WTC11 (cell line): ENCODE measurements at regions not wholly inside any gene's neighbourhood (a gene's known extent, or its start where the extent isn't known, plus 50 kb on each side); places are given as distances from the start of the nearest gene placed in this dataset.

Source experiments
- ATAC-seq: fragments of 200-7000 bp; cut with Tn5 transposase; 2 replicates; pipeline ENCODE4 v1.10.0; 2021; ENCODE audit warnings: mild to moderate bottlenecking, moderate library complexity
- CTCF ChIA-PET: fragments of 300-600 bp; sonication (Branson Sonifier 250); formaldehyde crosslinking; loops from one replicate; lab custom pipeline; 2021; ENCODE audit warnings: antibody characterized with exemption; lab: Charles Lee
- POLR2A ChIA-PET: fragments of 350-600 bp; sonication (Branson Sonifier 250); formaldehyde crosslinking; loops from one replicate; lab custom pipeline; 2021; ENCODE audit warnings: antibody characterized with exemption; lab: Charles Lee
- DNase-seq: peaks from one replicate; pipeline ENCODE4 v3.0.0; 2021; ENCODE audit warnings: low spot score
- H3K27ac Mint-ChIP-seq: 2 replicates; pipeline ENCODE4 v1.8.0; 2021; ENCODE audit warnings: mixed read lengths
- H3K27me3 Mint-ChIP-seq: 2 replicates; pipeline ENCODE4 v1.8.0; 2021; ENCODE audit warnings: low read depth, mild to moderate bottlenecking, moderate library complexity, mixed read lengths
- H3K36me3 Mint-ChIP-seq: 2 replicates; pipeline ENCODE4 v1.8.0; 2021; ENCODE audit warnings: mixed read lengths
- H3K4me1 Mint-ChIP-seq: 2 replicates; pipeline ENCODE4 v1.8.0; 2022; ENCODE audit warnings: mixed read lengths
- H3K4me3 Mint-ChIP-seq: 2 replicates; pipeline ENCODE4 v1.8.0; 2021; ENCODE audit warnings: mild to moderate bottlenecking, moderate library complexity, mixed read lengths
- H3K9me3 Mint-ChIP-seq: 2 replicates; pipeline ENCODE4 v1.8.0; 2021; ENCODE audit warnings: mixed read lengths
- ATF6 ChIP-seq: sonication (generic); formaldehyde crosslinking; IDR thresholded peaks from 2 replicates; pipeline ENCODE4 v1.8.1; 2023; ENCODE audit warnings: mild to moderate bottlenecking, missing genetic modification reagents
- CBFB ChIP-seq: sonication (generic); formaldehyde crosslinking; IDR thresholded peaks from 2 replicates; pipeline ENCODE4 v1.8.1; 2022; ENCODE audit warnings: mild to moderate bottlenecking, low read depth, missing genetic modification reagents
- CREB1 ChIP-seq: sonication (generic); formaldehyde crosslinking; IDR thresholded peaks from 2 replicates; pipeline ENCODE4 v1.8.0; 2023; ENCODE audit warnings: mild to moderate bottlenecking, missing genetic modification reagents
- CREM ChIP-seq: sonication (generic); formaldehyde crosslinking; IDR thresholded peaks from 2 replicates; pipeline ENCODE4 v1.8.1; 2022; ENCODE audit warnings: mild to moderate bottlenecking, missing genetic modification reagents, moderate library complexity
- CTCF ChIP-seq: fragments of 200-600 bp; IDR thresholded peaks from 2 replicates; pipeline ENCODE4 v1.8.0; 2022; ENCODE audit warnings: antibody characterized with exemption
- E2F1 ChIP-seq: sonication (generic); formaldehyde crosslinking; IDR thresholded peaks from 2 replicates; pipeline ENCODE4 v1.8.0; 2022; ENCODE audit warnings: mild to moderate bottlenecking, missing genetic modification reagents
- E2F4 ChIP-seq: sonication (generic); formaldehyde crosslinking; IDR thresholded peaks from 2 replicates; pipeline ENCODE4 v1.8.1; 2022; ENCODE audit warnings: low read depth, mild to moderate bottlenecking, moderate library complexity, missing genetic modification reagents, borderline replicate concordance
- ETV6 ChIP-seq: sonication (generic); formaldehyde crosslinking; IDR thresholded peaks from 2 replicates; pipeline ENCODE4 v1.8.1; 2022; ENCODE audit warnings: mild to moderate bottlenecking, missing genetic modification reagents
- GRHL2 ChIP-seq: fragments of 250-450 bp; sonication (Bioruptor Pico); IDR thresholded peaks from 2 replicates; pipeline ENCODE4 v1.8.0; 2022; ENCODE audit warnings: mild to moderate bottlenecking, moderate library complexity; ENCODE audit not compliant: insufficient replicate concordance, severe bottlenecking
- HMGA2 ChIP-seq: fragments of 250-450 bp; sonication (Bioruptor Pico); IDR thresholded peaks from 2 replicates; pipeline ENCODE4 v1.4.0; 2021; ENCODE audit warnings: mild to moderate bottlenecking, moderate library complexity
- MAX ChIP-seq: sonication (generic); formaldehyde crosslinking; IDR thresholded peaks from 2 replicates; pipeline ENCODE4 v1.8.0; 2022; ENCODE audit warnings: mild to moderate bottlenecking, missing genetic modification reagents
- NFE2L1 ChIP-seq: sonication (generic); formaldehyde crosslinking; IDR thresholded peaks from 2 replicates; pipeline ENCODE4 v1.8.1; 2023; ENCODE audit warnings: missing genetic modification reagents
- NR2C2 ChIP-seq: sonication (generic); formaldehyde crosslinking; IDR thresholded peaks from 2 replicates; pipeline ENCODE4 v1.8.0; 2022; ENCODE audit warnings: mild to moderate bottlenecking, missing genetic modification reagents
- PRRX2 ChIP-seq: fragments of 250-450 bp; sonication (Bioruptor Pico); IDR thresholded peaks from 2 replicates; pipeline ENCODE4 v1.8.0; 2021; ENCODE audit warnings: mild to moderate bottlenecking
- SMAD4 ChIP-seq: sonication (generic); formaldehyde crosslinking; IDR thresholded peaks from 2 replicates; pipeline ENCODE4 v1.8.0; 2022; ENCODE audit warnings: mild to moderate bottlenecking, missing genetic modification reagents
- TEAD1 ChIP-seq: sonication (generic); formaldehyde crosslinking; IDR thresholded peaks from 2 replicates; pipeline ENCODE4 v1.8.0; 2022; ENCODE audit warnings: mild to moderate bottlenecking, missing genetic modification reagents
- TEAD4 ChIP-seq: sonication (generic); formaldehyde crosslinking; IDR thresholded peaks from 2 replicates; pipeline ENCODE4 v1.8.0; 2022; ENCODE audit warnings: mild to moderate bottlenecking, missing genetic modification reagents
- USF2 ChIP-seq: sonication (generic); formaldehyde crosslinking; IDR thresholded peaks from 2 replicates; pipeline ENCODE4 v1.8.1; 2023; ENCODE audit warnings: mild to moderate bottlenecking, missing genetic modification reagents, moderate library complexity
- ZNF423 ChIP-seq: fragments of 250-450 bp; sonication (Bioruptor Pico); IDR thresholded peaks from 2 replicates; pipeline ENCODE4 v2.1.2; 2022; ENCODE audit warnings: mild to moderate bottlenecking, moderate library complexity
- ZNF425 ChIP-seq: fragments of 250-450 bp; sonication (Bioruptor Pico); conservative IDR thresholded peaks from 2 replicates; pipeline ENCODE4 v1.9.0; 2021; ENCODE audit warnings: mild to moderate bottlenecking
- ZNF532 ChIP-seq: fragments of 250-450 bp; sonication (Bioruptor Pico); IDR thresholded peaks from 2 replicates; pipeline ENCODE4 v1.9.0; 2021; ENCODE audit warnings: mild to moderate bottlenecking, borderline replicate concordance

GRCh38 chr5:68922172-68922987 lies 171.4 kb upstream of the SLC30A5 start (continued):
- TF ChIP-seq ZNF425 (peak; percentile 20; the same call in 1 of the 2 replicates), ZNF423 (peak; percentile 73; the same call in 1 of the 2 replicates), ETV6 (CRISPR knock-in tag) (0 out of 2 replicates have a peak, but pooled peaks have one; percentile 34), E2F4 (CRISPR knock-in tag) (no peak), TEAD1 (CRISPR knock-in tag) (peak; percentile 78; the same call in 1 of the 2 replicates), ZNF532 (CRISPR knock-in tag) (no peak)

- peaks cover 39% of the 10 kb centered on the region for H3K9me3 Mint-ChIP-seq
- peaks cover 52% of the 10 kb centered on the region for H3K4me1 Mint-ChIP-seq
- ATAC-seq (no peak), DNase-seq (no peak)
- peak overlapping the region; percentile 100 for H3K27ac Mint-ChIP-seq
- peaks cover 35% of the 10 kb centered on the region for H3K36me3 Mint-ChIP-seq
- no peaks in the 10 kb centered on the region; the same call in 1 of the 2 replicates for H3K27me3 Mint-ChIP-seq
- POLR2A ChIA-PET = no interaction called here
- H3K4me3 Mint-ChIP-seq = no peak overlapping the region
- CTCF ChIA-PET = no interaction called here
- TF ChIP-seq CBFB (CRISPR knock-in tag) = no peak
- TF ChIP-seq ATF6 (CRISPR knock-in tag) = no peak
- no peak for TF ChIP-seq ETV6 (CRISPR knock-in tag)
- no peak for TF ChIP-seq HMGA2
- no peak for TF ChIP-seq GRHL2
- no peak for TF ChIP-seq TEAD4
- TF ChIP-seq E2F1 = no peak
- TF ChIP-seq CTCF = no peak
- no peak for TF ChIP-seq SMAD4 (CRISPR knock-in tag)
- TF ChIP-seq CREM (CRISPR knock-in tag) = no peak
- no peak for TF ChIP-seq MAX (CRISPR knock-in tag)
- no peak for TF ChIP-seq CREB1 (CRISPR knock-in tag)
- no peak for TF ChIP-seq PRRX2 (CRISPR knock-in tag)
- TF ChIP-seq USF2 (CRISPR knock-in tag) = no peak
- TF ChIP-seq NFE2L1 (CRISPR knock-in tag) = no peak
- no peak for TF ChIP-seq NR2C2 (CRISPR knock-in tag)
Observed at GRCh38 chr5:68924481-68925145, 169.2 kb upstream of the SLC30A5 start.
